Activated CD8-positive, alpha-beta memory T cell treated with anti-CD3 and anti-CD28 coated beads for 4 hours (primary cell): ENCODE measurements at regions not wholly inside any gene's neighbourhood (a gene's known extent, or its start where the extent isn't known, plus 50 kb on each side); places are given as distances from the start of the nearest gene placed in this dataset.
A peak's percentile ranks its signal among the peaks of the same experiment; 100 is the strongest.
"Not testable (repeated sequence)": the region's sequence is repeated elsewhere in the genome, so short reads cannot be mapped to it uniquely, and the experiment has no call there.

Experiments
- DNase-seq, 2 donors: peaks; one replicate each; pipeline ENCODE4 v3.0.0-alpha.2; 2020; ENCODE audit warnings: low read depth in 2 of 2

DNA sequence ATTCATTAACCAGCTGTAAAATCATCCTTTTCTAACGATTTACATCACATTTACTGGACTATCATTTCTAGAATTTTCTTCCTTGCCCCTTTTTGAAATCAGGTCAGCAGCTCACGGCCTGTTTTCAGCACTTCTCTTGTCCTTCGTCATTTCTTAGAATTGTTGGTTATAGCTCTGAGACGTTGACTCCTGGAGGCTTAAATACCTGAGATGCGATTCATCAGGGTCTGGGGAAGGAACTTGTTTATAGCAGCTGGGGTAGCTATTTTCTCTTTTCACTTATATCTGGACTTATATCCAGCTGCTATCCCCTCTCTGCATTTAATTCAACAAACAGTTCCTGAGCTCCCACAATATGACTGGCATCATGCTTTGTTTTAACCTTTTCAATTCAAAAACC, 338.7 kb upstream of the TNRC6C start:
- DNase-seq = no peak

DNA sequence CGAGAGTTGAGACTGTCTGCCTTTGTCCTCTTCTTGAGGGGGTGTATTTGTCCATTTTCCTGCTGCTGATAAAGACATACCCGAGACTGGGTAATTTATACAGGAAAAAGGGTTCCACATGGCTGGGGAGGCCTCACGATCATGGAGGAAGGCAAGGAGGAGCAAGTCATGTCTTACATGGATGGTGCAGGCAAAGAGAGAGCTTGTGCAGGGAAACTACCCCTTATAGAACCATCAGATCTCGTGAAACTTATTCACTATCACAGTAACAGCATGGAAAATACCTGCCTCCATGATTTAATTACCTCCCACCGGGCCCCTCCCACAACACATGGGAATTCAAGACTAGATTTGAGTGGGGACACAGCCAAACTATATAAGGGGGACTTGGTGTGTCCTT, 338.2 kb upstream of the TNRC6C start:
- DNase-seq = no peak

DNA sequence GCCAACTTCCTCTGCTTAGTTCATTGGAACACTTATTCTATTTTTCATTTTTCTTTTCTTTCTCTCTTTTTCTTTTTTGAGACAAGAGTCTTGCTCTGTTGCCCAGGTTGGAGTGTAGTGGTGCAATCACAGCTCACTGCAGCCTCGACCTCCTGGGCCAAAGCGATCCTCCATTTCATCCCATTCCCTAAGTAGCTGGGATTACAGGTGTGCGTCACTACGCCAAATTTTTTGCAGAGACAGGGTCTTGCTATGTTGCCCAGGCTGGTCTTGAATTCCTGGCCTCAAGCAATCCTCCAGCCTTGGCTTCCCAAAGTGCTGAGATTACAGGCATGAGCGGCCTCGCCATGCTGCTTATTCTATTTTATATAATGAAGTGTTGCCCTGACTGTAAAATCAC, 336.4 kb upstream of the TNRC6C start:
- DNase-seq = not testable (repeated sequence)

DNA sequence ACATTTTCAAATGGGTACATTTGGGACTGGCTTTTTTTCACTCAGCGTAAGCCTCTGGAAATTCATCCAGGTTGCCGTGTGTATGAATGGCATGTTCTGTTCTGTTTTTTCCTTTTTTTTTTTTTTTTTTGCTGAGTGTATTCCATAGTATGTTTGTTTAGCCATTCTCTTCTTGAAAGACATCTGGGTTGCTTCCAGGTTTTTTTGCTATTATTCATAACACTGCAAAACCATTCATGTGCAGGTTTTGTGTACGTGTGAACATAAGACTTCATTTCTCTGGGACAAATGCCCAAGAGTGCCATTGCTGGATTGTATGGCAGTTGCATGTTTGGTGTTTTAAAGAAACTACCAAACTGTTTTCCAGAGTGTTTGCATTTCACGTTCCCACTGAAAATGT, 335.9 kb upstream of the TNRC6C start:
- DNase-seq = no peak

DNA sequence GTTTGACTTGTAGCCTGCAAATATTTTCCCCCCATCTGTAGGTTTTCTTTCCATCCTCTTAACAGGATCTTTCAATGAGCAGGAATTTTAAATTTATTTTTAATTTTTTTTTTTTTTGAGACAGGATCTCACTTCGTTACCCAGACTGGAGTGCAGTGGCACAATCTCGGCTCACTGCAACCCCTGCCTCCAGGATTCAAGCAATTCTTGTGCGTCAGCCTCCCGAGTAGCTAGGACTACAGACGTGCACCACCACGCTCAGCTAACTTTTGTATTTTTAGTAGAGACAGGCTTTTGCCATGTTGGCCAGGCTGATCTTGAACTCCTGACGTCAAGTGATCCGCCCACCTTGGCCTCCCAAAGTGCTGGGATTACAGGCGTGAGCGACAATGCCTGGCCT, 335.2 kb upstream of the TNRC6C start:
- DNase-seq = not testable (repeated sequence)

DNA sequence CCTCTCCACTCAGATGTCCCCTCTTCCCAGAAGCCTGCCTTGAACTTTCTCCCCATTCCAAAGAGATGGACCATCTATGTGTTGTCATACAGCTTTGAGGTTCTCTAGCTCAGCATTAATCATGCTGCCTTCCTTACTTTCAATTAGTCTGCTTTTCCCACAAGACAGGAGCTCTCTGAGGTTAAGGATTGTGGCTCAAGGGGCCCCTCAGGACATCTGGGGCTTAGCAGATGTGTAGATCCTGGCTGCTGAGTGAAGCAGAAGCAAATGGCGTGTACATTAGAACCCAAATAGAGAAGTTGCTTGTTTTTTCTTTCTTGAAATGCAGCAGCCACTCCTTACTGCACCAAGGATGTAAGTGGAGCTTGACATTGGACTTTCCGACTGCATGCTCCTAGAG, 330.5 kb upstream of the TNRC6C start:
- no peak for DNase-seq

DNA sequence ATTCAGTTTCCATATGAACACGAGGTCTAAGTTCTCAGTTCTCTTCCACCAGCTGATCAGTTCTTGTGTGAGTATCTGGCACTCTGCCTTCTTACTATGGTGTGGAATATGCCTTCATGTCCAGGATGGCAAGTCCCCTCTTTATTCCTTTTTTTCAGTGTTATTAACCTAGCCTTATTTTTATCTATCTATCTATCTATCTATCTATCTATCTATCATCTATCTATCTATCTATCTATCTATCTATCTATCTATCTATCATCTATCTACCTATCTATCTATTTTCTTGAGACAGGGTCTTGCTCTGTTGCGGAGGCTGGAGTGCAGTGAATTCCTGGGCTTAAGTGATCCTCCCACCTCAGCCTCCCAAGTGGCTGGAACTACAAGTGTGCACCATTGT, 329.2 kb upstream of the TNRC6C start:
- not testable (repeated sequence) for DNase-seq

DNA sequence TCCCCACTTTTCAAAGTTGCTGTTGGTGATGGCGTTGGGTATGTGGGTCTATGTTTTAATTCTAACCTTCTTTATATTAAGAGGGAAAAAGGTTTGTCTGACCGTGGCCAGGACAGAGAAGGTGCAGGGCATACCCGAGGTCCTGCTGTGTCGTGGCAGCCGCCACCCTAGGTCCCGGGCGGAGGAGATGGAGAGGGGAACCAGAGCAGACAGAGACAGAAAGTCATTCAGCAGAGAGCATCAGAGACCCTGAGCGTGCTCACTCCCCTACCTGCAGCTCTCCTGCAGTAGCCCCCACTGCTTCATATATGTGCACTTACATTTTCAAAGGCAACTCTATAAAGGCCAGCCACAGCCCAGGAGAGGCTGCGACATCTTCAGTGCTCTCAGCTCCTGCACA, 327.2 kb upstream of the TNRC6C start:
- DNase-seq = no peak

DNA sequence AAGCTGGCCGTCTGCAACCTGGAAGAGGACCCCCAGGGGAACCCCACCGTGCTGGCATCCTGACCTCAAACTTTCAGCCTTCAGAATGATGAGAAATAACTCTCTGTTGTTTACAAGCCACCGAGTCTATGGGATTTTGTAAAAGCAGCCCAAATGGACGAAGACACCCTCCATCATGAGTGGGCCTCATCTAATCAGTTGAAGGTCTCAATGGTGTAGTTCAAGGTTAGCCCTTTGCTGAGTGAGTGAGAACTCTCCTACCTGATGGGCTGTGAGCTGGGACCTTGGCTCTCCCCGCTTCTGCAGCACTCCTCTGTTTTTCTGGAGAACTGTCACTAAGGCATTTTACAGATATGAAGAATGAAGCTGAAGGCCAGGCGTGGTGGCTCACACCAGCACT, 325.9 kb upstream of the TNRC6C start:
- no peak for DNase-seq

DNA sequence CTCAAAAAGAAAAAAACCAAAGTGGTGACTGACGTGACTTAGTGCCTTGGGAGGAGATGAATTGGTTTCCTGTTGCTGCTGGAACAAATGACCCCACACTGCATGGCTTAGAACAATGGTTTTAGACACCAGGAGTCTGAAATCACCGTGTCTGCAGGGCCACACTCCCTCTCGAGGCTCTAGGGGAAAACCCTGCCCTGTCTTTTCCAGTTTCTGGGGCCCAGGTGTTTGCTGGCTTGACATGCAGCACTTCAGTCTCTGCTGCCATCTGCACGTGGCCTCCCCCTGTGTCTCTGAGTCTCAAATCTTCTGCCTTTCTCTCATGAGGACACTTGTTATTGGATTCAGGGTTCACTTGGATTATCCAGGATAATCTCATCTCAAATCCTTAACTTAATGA, 323.8 kb upstream of the TNRC6C start:
- DNase-seq = no peak

DNA sequence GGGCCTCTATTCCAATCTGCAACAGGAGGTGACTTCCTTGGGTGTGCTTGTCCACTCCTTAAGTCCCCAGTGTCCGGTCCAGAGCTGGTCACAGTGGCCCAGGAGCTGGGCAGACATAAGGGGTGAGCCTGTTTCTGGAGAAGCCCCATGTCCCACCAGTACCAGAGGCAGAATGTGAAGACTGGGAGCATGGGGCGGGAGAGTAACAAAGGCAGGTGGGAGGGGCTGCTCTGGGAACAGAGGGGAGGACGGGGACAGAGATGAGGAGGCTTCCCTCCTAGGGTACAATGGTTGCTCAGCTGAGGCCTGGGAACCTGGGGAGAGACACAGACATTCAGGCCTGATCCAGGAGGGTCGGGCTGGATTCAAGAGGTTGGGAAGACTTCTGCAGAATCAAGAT, 323.3 kb upstream of the TNRC6C start:
- DNase-seq = no peak

DNA sequence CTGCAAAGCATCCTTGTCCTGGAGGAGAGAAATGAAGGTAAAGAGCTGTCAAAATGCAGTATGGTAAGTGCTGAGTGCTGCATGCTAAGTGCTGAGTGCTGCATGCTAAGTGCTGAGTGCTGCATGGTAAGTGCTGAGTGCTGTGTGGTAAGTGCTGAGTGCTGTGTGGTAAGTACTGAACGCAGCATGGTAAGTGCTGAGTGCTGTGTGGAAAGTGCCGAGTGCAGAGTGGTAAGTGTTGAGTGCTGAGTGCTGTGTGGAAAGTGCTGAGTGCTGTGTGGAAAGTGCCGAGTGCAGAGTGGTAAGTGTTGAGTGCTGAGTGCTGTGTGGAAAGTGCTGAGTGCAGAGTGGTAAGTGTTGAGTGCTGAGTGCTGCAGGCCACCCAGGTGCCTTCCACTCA, 322.7 kb upstream of the TNRC6C start:
- not testable (repeated sequence) for DNase-seq

DNA sequence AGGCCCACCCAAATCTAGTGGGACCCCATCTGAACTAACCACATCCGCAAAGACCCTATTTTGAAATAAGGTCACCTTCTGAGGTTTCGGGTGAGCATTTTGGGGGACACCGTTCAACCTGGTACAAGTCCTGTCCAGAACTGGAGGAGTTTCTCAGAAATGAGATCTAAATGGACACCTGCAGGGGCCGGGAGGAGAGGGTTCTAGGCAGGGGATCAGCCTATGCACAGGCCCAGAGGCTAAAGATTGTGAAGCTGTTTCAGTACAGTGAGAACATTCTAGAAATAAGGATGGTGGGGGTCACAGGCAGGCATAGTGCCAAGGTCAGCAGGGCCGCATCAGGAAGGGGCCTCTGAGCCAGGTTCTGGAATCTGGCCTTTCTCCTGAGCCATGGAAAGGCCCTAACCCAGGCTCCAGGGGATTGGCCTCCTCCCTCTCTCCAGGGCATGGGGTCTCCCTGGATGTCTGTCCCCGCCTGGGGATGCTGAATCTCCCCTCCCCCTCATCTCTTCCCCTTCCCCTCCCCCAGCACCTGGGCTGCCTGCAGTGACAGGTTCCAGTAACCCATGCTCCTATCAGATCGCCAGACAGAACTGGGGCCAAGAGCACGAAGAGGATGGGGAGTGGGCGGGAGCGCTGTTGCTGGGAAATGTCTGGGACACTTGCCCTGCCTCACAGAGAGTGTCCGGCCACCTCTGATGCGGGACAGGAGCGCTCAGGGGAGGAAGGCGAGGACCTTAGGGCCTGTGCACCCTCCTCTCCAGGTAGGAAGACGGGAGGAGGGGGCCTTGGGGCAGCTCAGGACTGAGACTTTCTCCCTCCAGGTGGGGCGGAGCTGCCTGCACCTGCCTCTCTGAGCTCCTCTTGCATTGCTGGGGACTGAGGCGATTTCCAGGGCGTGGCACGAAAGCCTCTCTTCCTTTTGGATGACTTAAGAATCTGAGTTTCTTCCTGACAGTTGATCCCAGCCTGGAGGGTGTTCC, 321.4 kb upstream of the TNRC6C start:
- DNase-seq = no peak

DNA sequence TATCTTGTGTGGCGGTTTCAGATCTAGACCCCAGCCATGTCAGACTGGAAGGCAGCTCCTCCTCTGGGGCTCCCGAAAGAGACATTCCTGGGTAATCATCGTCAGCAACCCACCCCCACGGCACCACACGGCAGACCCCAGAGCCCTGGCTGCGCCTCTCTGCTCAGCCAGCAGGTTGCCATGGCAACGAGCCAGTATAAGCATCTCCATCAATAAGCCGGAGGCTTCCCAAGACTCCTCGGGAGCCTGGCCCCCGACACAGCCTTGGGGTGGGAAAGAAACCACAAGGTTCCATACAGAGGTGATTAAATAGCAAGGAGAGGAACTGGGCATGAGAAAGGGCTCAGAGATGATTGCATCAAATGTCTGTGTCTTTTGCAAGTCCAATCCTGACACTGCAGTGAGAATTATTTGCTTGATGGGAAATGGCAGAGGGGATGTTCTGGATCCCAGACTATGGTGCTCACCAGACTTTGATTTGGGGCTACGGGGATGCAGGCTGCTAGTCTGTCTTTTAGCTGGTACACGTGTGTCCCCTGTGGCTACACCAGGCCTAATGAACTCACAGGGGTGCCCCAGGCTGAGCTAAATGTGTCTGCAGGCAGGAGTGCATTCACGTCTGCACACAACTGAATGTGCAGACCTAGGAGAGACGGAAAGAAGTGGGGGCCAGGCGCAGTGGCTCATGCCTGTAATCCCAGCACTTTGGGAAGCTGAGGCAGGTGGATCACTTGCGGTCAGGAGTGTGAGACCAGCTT, 320.5 kb upstream of the TNRC6C start:
- DNase-seq = no peak

DNA sequence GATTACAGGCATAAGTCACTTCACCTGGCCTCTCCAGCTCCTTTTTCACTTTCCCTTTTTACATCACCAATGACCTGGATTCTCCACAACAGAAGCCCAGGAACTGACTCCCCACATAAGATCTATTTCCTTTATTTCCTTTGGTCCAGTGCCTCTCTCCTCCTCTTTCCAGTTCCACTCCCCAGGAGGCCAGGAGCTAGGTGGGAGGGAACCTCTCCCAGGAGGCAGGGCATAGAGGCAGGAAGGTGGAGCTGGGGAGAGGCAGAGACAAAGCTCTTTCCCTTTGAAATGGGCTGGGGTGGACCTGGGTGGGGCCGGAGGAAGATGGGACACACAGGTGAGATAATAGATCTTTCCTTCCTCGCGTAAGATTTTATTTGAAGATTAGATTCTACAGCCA, 318.3 kb upstream of the TNRC6C start:
- no peak for DNase-seq

DNA sequence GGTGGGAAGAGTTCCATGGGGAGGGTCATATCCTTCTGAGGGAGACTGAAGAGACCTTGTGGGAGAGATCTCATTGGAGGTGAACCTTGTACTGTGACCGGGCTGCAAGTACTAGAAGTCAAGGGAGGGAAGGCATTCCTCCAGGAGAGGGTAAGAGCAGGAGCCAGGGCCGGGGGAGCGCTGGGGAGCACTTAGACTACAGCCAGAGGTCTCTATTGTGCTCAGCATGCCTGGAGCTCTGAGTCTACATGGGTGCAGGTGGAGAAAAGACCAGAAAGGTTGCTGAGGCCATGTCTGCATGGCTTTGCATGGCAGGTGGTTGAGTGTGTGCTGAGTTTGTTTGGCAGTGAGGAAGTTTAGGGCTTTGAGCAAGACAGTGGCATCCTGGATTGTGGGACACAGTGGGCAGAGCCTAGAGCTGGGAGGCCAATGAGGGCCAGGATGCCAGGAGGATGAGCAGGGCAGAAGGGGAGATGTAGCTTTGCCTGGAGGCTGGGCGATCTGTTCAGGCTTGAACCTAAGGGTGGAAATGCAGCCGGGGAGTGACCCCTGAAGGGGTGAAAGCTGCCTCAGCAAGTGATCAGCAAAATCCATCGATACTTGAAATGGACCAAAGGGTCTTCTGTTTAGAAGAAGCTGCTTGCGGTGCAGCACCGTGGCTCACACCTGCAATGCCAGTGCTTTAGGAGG, 317.4 kb upstream of the TNRC6C start:
- no peak for DNase-seq

DNA sequence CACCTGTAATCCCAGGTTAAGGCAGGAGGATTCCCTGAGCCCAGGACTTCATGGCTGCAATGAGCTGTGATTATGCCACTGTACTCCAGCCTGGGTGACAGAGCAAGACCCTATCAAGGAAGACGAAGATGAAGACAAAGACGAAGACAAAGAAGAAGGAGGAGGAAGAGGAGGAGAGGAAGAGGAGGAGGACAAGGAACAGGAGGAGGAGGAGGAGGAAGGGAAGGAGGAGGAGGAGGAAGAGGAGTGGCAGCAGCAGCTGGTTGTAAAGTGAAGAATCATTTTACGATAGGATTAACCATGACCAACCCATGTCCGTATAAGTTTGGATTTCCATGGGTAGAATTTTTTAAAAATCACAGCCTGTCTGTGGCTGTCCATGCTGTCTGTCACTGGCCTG, 316.8 kb upstream of the TNRC6C start:
- DNase-seq = no peak

DNA sequence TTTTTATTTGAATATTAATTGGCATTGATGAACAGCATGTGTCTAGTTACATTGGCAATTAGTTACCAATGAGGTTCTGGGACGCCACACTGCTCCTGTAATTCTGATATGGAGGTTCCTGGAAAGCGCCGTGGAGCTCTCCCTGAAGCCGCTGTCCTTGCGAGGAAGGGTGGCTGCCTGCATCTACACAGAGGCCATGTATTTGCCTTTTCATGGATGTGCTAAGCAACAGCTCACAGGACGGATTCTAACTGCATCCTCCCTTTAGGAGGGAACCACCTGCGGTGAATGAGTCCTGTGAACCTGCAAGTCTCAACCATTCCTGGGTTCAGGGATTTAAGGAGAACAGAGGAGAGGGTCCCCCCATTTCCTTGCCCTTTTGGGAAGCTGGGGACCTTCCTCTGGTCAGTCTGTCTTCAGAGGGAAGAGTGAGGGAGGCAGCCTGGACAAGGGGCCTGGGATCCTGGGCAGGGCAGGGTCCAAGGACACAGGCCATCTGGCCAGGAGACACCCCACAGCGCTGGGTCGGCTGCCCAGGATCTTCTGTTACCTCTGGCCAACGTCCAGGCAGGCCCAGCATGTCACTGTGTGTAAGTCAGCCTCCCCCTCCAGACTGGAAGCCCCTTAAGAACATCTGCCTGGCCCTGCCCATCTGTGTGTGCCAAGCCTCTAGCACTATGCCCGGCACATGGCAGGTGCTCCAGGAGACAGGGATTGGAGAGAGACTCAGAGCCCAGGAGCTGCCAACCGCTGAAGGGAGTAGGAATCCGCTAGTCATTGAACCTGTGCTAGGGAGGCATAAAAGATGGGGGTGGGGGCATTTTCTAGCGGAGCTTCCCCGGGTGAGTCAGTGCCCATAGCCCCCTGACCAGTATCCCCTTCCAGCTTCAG, 314.1 kb upstream of the TNRC6C start:
- DNase-seq = no peak

DNA sequence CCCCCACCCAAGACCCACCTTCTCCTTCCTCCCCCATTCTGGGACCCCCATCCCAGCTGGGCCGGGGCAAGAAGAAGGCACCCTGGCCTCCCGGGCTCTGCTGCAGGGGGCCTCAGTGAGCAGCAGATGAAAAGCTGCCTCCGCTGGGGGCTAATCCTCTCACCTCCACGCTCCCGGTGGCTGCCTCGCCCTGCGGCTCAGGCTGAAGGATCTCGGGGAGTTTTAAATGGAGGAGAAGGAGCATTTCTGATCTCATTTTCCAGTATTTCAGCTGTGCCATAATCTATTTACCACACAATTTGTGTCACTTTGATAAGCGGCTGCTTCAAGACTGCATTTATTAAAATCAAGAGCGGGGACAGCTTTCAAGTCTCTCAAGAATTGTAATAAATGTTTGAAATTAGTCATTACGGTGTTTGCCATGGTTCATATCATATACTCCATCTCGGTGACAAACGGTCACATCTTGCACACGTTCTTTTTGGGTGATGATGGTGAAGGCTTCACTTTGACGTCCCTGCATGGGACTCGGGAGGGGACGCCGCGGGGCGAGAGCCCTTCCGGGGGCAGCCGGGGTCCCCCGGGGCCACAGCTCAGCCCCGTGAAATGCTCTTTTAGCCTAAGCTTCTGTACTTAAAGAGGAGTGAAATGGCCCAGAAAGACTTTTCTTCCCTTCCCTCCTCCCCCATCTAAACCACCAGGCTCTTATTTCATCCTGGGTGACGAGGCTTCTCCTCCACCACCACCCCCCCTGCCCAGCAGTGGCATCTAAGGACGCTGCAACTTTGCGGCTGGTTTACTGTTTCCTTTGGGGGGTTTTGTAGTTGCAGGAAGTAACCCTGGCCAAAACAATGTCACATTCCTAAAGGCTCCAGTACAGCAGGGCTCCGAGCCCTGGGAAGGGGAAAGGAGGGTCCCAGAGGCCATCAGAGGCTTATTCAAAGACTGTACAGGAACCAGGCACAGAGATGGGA, 313.1 kb upstream of the TNRC6C start:
- DNase-seq = peak; percentile 14 to 16

DNA sequence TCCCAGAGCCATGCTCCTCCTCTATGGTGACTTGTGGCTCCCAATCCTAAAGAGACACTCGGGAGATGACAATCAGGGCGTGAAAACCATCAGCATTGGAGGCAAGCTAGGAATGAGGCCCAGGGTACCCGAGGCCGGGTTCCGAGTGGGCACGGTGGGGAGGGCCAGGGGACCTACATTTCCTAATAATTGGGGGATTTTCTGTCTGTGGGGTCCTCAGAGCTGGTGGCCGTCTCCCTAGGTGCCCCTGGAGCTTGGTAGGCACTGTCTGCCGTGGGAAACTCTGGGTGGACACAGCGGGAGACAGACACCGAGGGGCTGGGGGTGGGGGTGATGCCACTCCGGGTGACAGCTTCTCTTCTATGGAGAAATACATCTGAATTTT, 312.5 kb upstream of the TNRC6C start:
- DNase-seq = no peak
